HG02678 (cell line): ENCODE measurements at regions not wholly inside any gene's neighbourhood (a gene's known extent, or its start where the extent isn't known, plus 50 kb on each side); places are given as distances from the start of the nearest gene placed in this dataset.
"Not testable (repeated sequence)": the region's sequence is repeated elsewhere in the genome, so short reads cannot be mapped to it uniquely, and the experiment has no call there.

Experiments used
- ATAC-seq: cut with Tn5 transposase; IDR thresholded peaks from one replicate; pipeline ENCODE4 v1.9.1; 2021; ENCODE audit warnings: mild to moderate bottlenecking, moderate library complexity; ENCODE audit not compliant: unreplicated experiment

DNA sequence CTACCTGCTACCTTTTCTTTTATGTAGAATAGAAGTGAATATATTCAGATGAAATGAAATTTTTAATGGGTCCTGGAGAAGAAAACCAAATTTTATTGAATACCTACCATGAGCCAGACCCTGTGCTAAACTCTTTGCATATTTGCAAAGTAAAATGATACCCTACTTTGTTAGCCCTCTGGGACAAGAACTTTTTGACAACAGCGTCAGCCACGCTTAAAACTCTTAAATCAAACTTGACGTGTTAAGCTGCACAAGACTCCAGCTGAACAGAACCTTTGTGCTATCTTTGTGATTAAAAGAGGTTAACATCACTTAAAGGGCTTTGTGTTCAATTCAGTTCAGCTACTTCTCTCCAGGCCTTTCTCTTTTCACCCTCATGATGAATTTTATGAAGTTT is 316.5 kb downstream of the MEX3B start:
- no peak for ATAC-seq

DNA sequence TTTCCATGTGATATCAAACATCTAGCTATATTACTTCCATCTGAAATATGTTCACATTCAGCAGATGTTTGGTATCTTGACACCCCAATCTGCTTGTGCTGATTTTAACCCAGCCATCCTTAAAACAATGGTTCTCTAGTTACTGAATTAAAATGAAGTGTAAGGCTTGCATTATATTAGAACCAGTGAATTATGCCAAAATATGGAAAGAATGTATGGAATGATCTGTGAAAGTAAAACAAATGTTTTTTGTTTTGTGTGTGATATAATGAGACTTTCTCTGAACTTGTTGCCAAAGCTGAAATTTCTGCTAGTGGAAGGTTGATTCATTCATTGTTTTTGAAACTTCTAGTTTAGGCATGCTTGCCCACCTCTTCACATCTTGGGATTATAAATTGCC is 317.1 kb downstream of the MEX3B start:
- ATAC-seq = no peak

DNA sequence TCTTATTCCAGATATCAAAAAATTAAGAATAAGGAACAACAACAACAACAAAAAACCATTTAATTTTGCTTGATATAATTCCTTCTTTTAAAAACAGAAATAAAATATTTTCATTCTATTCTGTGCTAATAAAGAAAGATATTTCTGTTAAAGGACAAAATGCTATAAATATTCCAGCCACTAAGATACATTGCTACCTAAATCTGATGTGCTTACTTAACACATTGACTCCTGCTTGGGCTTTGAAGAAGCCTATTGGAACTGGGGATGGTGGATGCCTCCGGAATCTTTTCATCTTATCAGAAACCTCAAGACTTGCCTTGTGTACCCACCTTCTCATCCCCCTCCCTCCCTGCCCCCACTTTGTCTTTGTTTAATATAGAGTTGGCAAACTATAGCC is 320.2 kb downstream of the MEX3B start:
- ATAC-seq = no peak

DNA sequence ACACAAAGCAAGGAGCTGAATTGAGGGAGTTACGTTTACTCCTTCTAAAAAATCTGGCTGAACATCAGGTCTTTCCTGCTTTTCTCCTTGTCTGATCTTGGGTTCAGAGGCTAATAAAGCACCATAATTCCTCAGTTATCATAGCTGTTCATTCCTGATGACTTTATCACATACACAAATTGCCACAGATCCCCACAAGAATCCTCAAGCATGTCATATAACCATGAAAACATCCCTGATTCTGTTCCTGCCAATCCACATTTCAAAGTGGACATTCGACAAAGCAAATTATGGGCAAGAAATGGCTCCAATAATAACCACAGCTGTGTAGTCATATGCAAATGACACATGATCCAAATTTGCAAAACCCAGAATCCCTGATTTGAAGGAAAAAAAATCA is 321.3 kb downstream of the MEX3B start:
- no peak for ATAC-seq

DNA sequence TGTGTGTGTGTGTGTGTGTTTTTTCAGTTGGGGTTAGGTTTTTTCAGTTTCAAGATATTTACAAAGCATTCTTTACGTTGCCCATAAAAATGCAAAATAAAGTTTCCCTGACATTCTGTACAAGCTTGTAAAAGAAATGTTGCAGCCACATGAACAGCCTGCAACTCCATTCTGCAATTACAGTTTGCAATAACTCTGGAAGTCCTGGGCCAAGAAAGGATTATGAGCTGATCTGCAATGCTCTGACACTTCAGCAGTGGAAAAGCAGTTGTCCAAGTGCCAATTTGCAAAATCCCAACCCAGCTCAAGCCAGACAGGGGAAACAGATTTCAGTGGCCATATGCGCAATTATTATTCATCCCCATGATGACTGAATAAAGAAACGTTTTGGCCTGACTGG is 322.1 kb downstream of the MEX3B start:
- no peak for ATAC-seq

DNA sequence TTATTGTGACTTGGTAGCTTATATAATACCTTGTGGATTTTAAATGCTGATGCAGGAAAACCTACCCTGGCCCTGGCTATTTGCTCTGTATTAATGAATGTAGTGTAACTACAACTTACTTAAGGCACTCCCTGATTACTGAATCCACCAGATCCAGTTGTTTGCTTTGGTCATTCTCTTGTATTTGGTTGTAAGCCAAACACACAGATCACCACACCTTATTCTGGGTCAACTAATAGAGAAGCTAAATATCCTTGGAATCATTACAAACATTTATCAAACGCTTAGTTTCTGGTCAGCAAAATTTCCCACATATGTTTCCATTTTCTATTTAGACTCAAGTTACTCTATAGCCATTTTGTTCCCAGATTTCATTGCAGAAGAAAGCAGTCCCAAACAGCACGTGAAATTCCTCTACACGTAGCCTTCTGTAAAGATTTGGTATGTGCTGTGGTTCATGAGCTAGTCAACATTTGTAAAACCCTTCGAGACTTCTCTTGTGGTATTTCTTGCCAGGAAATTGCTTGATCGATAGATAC is 322.6 kb downstream of the MEX3B start:
- no peak for ATAC-seq

DNA sequence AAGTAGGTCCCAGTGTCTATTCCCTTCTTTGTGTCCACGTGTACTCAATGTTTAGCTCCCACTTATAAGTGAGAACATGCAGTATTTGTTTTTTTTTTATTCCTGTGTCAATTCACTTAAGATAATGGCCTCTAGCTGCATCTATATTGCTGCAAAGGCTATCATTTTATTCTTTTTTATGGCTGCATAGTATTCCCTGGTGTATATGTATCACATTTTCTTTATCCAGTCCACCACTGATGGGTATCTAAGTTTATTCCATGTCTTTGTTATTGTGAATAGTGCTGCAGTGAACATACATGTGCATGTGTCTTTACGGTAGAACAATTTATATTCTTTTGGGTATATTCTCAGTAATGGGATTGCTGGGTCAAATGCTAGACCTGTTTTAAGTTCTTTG is 329.4 kb downstream of the MEX3B start:
- ATAC-seq = not testable (repeated sequence)

DNA sequence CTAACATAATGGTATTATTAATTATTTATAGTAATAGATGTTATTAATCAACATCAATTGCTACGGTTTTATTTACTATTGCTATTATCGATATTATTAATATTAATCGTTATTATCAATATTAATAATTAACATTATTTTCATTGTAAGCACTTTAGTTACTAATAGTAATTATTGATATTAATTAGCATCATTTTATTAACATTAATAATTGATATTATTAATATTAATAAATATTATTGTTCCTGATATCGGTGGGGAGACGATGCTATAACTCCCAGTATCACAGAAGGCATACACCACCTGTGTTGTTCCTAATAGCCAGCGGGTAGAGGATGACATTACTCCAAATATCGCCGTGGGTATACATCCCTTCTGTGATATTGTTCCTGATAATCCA is 335.5 kb downstream of the MEX3B start:
- no peak for ATAC-seq

DNA sequence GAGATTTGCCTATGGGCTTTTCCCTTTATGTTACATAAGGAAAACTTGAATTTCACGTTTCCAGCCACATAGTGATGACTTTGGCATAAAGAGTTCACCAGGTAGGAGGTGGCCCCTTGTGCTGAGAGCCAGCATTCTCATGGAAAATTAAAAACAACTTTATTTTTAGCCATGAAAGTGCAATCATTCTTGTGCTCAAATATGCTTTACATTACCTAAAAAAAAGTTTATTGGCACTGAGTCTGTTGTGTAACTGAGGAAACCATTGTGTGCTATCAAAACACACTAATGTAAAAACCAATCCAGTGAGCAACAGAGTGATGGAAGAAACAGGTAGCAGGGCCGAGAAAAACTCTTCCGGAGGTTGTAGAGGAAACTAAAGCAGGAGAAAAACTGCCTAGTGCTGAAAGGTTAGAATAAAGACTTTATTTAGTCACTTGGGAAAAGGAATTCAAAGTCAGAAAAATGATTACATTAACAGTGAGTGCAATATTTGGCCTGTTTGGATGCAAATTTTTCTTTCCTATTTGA is 332.9 kb upstream of the TMC3 start:
- not testable (repeated sequence) for ATAC-seq

DNA sequence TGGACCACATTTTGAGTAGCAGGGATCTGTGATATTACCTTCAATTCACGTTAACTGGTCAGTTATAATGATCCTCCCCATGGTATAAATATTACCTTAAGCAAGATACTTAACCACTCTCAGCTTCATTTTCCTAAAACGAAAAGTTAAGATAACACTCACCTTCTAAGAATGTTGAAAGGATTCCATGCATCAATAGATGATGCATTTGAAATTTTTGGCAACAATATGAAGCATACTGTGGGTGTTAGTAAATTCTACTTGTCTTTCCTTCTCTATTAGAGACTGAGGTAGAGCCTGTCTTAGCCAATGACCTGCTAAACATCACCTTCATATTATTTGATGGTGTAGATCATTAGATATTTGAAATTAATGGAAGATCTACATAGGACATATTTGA is 331.7 kb upstream of the TMC3 start:
- not testable (repeated sequence) for ATAC-seq

DNA sequence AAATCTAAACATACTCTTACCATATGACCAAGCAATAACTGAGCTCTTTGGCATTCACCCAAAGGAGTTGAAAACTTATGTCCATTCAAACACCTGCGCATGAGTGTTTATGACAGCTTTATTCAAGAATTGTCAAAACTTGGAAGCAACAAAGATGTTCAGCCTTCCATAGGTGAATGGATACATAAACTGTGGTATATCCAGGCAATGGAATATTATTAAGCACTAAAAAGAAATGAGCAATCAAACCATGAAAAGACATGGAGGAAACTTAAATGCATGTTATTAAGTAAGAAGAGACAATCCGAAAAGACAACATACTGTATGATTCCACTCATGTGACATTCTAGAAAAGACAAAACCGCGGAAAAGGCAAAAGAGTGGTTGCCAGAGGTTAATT is 312.0 kb upstream of the TMC3 start:
- ATAC-seq = no peak

DNA sequence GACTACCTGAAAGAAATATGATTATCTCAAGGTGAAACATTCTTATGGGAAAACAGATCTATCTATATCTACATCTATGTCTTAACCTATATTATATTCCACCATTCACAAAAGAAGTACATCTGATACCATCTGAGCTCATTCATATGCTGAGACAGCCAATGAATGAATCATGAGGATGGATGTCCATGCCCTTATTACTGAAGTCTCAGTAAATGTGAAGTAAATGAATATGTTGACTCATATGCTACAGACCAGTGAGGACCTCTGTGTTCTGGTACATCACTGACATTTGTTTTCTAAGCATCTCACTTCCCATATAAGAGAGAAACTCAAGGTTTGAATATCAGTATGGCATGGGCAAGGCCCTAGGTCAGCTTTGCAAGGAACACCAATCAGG is 311.2 kb upstream of the TMC3 start:
- ATAC-seq = no peak

DNA sequence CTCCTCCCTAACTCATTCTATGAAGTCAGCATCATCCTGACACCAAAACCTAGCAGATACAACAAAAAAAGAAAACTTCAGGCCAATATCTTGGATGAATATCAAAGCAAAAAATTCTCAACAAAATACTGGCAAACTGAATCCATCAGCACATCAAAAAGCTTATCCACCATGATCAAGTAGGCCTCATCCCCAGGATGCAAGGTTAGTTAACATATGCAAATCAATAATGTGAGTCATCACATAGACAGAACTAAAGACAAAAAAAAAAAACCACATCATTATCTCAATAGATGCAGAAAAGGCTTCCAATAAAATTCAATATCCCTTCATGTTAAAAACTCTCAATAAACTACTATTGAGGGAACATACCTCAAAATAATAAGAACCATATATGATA is 306.8 kb upstream of the TMC3 start:
- ATAC-seq = no peak

DNA sequence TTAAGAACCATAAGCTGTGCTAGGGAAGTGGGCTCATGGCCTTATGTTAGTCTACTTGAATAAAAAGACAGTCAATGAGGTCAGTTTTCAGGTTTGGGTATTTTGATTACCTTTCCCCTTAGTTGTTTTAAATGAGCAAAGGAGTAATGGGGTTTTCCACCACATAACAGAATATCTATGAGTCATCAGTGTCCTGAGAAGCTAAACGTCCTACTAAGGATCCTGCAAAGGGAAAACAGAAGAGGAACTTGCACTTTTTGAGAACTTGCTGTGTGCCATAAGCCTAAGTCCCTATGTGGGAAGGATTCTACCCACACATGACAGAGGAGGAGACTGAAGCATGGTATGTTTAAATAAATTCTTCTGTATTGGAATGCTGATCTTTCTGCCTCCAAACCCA is 292.8 kb upstream of the TMC3 start:
- no peak for ATAC-seq

DNA sequence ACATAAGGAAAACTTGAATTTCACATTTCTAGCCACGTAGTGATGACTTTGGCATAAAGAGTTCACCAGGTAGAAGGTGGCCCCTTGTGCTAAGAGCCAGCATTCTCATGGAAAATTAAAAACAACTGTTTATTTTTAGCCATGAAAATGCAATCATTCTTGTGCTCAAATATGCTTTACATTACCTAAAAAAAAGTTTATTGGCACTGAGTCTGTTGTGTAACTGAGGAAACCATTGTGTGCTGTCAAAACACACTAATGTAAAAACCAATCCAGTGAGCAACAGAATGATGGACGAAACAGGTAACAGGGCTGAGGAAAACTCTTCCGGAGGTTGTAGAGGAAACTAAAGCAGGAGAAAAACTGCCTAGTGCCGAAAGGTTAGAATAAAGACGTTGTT is 287.0 kb upstream of the TMC3 start:
- ATAC-seq = no peak

DNA sequence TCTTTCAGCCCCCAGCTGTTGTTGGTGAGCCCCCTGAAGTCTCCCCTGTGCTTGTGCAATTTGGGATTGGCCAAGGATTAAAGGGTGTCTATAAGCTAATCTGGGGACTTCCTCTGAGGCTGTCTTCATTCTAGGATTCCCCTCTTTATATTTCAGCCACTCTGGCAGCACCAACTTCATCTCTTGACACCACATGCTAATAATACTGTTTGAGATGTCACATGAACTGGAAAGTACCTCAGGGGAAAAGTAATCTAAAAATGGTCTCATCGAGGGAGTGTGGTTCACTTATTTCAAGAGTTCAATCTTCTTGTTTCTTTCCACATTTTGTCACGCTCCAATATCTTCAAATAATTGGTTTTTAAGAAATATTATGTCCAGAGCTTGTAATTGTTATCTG is 279.2 kb upstream of the TMC3 start:
- no peak for ATAC-seq

DNA sequence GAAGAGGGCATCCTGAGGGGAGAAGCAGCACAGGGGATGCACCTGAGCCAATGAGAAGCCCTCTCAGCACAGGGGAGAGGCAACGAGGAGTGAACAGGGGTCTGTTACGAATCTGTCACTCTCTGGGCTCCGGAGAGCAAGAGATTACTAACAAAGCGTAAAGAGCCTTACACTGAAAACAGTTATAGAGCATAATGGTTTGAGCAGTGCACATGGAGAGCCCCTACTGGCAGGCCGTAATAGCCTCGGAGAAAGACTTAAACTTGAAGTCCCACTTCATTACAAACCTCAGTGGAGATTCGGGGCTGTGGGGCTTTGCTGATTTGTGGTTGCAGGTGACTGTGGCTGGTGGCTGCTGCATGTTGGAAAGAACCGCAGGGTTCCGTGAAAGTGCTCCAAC is 271.5 kb upstream of the TMC3 start:
- no peak for ATAC-seq

DNA sequence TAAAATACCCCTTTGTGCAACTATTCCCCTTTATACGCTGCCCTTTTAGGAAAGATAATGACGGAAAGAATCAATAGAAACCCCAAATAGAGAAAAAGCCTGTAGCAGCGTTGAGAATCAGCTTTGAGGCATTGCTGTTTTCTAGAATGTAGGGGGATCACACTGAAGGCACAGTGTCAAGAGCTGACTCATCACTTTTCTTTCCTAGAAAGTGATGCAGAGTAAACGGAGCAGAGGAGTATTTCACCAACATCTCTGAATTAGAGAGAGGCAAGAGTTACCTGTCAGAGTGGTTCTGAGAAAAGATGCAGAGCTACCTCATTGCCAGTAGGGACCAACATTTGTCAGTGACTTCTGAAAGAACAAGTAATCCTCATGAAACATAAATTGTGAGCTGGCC is 269.8 kb upstream of the TMC3 start:
- no peak for ATAC-seq

DNA sequence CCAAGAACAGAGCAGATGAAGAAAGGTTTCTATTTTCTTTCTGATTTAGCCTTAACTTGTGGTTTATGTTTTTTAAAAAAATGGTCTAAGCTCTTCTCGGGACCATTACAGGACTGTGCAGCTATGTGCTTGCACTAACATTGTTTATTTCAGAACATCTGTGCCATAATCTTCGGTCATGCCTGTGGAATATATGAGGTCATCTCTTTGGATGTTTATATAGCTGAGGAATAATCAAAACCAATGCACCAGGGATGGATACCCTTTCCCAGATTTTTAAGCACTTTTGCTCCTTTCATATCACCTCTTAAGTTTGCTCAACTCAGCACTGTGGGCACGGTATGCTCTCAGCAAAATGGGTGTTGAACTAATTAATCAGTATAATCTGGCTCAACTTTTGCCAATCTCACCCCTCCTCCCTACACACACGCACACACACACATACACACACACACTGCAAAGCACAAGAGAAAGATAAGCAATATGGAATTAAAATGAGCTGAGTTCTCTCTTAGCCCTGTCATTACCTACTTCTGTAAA is 268.5 kb upstream of the TMC3 start:
- no peak for ATAC-seq

DNA sequence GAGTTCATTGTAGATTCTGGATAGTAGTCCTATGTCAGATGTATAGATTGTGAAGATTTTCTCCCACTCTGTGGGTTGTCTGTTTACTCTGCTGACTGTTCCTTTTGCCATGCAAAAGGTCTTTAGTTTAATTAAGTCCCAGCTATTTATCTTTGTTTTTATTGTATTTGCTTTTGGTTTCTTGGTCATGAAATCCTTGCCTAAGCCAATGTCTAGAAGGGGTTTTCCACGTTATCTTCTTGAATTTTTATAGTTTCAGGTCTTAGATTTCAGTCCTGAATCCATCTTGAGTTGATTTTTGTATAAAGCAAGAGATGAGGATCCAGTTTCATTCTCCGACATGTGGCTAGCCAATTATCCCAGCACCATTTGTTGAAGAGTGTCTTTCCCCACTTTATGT is 262.1 kb upstream of the TMC3 start:
- not testable (repeated sequence) for ATAC-seq

DNA sequence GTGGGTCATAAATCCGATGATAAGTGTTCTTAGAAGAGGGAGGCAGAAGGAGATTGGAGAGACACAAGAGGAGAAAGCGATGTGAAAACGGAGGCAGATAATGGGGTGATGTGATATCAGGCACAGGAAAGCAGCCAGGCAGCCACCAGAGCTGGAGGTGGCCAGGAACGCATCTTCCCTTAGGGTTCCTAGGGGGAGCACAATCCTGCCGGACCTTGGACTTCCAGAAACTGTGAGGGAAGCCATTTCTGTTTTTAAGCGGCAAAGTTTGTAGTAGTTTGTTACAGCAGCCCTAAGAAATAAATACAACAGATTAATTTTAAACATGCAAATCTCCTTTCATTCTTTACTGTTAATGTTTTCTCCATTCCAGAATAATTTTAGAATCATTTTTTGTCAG is 259.9 kb upstream of the TMC3 start:
- ATAC-seq = no peak

DNA sequence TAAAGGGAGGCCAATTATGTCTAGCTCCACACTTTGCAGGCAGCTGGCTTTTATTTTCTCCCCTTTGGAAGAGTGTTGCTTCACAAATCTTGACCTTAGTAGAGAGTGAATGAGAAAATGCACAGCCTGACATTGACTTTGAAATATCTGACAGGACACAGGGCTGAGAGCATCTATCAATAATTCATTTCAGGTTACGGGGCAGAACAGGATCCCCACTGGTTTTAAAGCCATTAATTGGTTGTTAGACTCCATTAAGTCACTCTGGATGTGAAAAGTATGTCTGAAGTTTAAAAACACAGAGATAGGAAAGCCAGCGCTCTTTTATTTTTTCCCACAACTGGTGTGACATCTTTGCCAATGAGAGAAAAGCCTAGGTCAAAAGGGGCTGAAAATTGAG is 251.9 kb upstream of the TMC3 start:
- no peak for ATAC-seq

DNA sequence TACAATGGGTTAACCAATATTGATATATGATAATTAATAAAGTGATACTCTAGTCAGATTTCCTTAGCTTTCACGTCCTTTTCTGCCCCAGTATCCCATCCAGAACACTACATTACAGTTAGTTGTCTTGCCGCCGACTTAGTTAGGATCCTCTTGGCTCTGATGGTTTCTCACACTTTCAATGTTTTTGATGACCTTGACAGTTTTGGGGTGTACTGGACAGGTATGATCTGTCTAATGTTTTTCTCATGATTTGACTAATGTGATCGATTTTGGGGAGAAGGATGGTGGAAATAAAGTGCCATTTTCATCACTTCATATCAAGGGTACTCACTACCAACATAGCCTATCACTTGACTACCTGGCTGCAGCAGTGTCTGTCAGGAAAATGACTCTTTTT is 245.0 kb upstream of the TMC3 start:
- ATAC-seq = no peak
